ENCODE measurements at regions not wholly inside any gene's neighbourhood (a gene's known extent, or its start where the extent isn't known, plus 50 kb on each side); places are given as distances from the start of the nearest gene placed in this dataset.

DNA sequence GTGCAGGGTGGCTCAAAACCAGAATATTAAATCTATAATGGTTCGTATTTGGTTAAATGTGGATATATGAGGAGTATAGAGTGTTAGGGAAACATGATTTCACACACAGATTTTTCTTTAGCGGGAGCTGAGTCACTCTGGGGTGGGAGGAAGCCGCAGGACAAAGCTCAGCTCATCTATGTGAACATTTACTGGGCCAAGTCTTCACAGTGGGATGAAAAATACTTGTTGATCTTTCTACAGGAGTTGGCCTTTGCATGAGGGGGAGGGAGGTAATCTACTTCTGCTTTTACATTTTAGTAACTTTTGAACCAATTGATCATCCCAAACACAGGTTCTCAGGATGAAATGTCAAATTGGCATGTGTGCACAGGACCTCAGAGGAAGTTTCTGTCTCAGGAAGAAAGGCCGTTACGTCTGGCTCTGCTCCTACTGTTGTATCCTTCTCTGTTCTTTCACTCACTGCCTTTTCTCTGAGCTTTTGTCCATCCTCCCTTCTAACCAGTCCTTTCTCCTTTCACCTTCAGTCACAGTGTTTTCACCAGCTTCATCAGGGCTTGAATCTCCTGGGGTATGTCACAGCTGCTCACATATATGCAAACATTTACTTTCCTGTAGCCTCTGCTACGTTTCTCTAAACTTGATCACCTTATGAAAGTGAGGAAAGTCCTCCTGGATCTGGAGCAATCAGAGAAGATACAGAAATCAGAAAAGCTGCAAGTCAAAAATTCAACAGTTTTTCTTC, 943.3 kb upstream of the FANCL start:
- no peak overlapping the region for H3K9ac ChIP-seq (ENCODE audit: low read length)
- no peaks in the 10 kb centered on the region for H3F3A ChIP-seq (ENCODE audit: insufficient read depth, low read length)
- DNase-seq, result no peak
- H2AFZ ChIP-seq (ENCODE audit: low read length), result no peak overlapping the region
- no peaks in the 10 kb centered on the region for H3K27me3 ChIP-seq (replicated peaks; ENCODE audit: insufficient read depth, low read length)
- no peak overlapping the region for H3K27ac ChIP-seq (ENCODE audit: low read length)
- TF ChIP-seq EZH2phosphoT487 (IDR thresholded peaks at IDR 0.05; ENCODE audit: low read length) (no peak), EZH2 (optimal IDR thresholded peaks at IDR 0.05; ENCODE audit: low read depth, low read length) (no peak)
- TF ChIP-seq, protein P1, sequence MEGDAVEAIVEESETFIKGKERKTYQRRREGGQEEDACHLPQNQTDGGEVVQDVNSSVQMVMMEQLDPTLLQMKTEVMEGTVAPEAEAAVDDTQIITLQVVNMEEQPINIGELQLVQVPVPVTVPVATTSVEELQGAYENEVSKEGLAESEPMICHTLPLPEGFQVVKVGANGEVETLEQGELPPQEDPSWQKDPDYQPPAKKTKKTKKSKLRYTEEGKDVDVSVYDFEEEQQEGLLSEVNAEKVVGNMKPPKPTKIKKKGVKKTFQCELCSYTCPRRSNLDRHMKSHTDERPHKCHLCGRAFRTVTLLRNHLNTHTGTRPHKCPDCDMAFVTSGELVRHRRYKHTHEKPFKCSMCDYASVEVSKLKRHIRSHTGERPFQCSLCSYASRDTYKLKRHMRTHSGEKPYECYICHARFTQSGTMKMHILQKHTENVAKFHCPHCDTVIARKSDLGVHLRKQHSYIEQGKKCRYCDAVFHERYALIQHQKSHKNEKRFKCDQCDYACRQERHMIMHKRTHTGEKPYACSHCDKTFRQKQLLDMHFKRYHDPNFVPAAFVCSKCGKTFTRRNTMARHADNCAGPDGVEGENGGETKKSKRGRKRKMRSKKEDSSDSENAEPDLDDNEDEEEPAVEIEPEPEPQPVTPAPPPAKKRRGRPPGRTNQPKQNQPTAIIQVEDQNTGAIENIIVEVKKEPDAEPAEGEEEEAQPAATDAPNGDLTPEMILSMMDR (IDR thresholded peaks at IDR 0.05; ENCODE audit: low read length), result no peak
- no peaks in the 10 kb centered on the region for H3K79me2 ChIP-seq (ENCODE audit: low read length)
- no peak overlapping the region for H3K4me2 ChIP-seq (ENCODE audit: low read depth, low read length)
- no peaks in the 10 kb centered on the region for H3K4me1 ChIP-seq (ENCODE audit: low read length)
- no peaks in the 10 kb centered on the region for H3K9me3 ChIP-seq (replicated peaks; ENCODE audit: insufficient read depth, low read length)
- no peaks in the 10 kb centered on the region for H3K36me3 ChIP-seq (replicated peaks; ENCODE audit: insufficient read depth, low read length)
- H3K4me3 ChIP-seq (ENCODE audit: low read length), result no peak overlapping the region
- H4K20me1 ChIP-seq (ENCODE audit: insufficient read depth, low read length), result no peaks in the 10 kb centered on the region
- H3K9me2 ChIP-seq (replicated peaks; ENCODE audit: insufficient read depth, low read length), result no peaks in the 10 kb centered on the region

DNA sequence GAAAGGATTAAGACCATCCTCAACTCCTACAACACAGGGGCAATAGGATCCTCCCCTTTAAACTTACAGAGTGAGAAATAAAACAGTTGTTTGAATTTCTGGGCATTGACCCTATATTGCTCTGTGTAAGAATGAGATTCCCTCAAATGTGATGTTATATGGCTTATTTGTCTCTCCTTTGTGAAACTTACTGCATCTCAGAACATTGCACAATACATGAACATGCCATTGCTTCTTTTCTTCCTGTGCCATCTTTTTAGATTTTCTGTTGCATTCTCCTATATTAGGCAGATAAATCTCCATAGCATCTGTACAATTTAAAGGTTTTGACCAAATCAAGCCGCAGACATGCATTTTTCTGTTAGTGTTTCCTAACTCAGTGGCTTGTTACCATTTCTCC, 941.9 kb upstream of the FANCL start:
- Histone ChIP-seq H3K4me3 (ENCODE audit: low read length) (no peak overlapping the region), H3K79me2 (ENCODE audit: low read length) (no peaks in the 10 kb centered on the region), H3F3A (ENCODE audit: insufficient read depth, low read length) (no peaks in the 10 kb centered on the region), H3K9me2 (replicated peaks; ENCODE audit: insufficient read depth, low read length) (no peaks in the 10 kb centered on the region), H3K27ac (ENCODE audit: low read length) (no peak overlapping the region), H2AFZ (ENCODE audit: low read length) (no peak overlapping the region), H3K4me2 (ENCODE audit: low read depth, low read length) (no peak overlapping the region), H4K20me1 (ENCODE audit: insufficient read depth, low read length) (no peaks in the 10 kb centered on the region), H3K9ac (ENCODE audit: low read length) (no peak overlapping the region), H3K36me3 (replicated peaks; ENCODE audit: insufficient read depth, low read length) (no peaks in the 10 kb centered on the region), H3K4me1 (ENCODE audit: low read length) (no peaks in the 10 kb centered on the region), H3K27me3 (replicated peaks; ENCODE audit: insufficient read depth, low read length) (no peaks in the 10 kb centered on the region), H3K9me3 (replicated peaks; ENCODE audit: insufficient read depth, low read length) (no peaks in the 10 kb centered on the region)
- TF ChIP-seq EZH2phosphoT487 (IDR thresholded peaks at IDR 0.05; ENCODE audit: low read length) (no peak), EZH2 (optimal IDR thresholded peaks at IDR 0.05; ENCODE audit: low read depth, low read length) (no peak)
- TF ChIP-seq, protein P1 (IDR thresholded peaks at IDR 0.05; ENCODE audit: low read length), result no peak
- DNase-seq, result no peak

DNA sequence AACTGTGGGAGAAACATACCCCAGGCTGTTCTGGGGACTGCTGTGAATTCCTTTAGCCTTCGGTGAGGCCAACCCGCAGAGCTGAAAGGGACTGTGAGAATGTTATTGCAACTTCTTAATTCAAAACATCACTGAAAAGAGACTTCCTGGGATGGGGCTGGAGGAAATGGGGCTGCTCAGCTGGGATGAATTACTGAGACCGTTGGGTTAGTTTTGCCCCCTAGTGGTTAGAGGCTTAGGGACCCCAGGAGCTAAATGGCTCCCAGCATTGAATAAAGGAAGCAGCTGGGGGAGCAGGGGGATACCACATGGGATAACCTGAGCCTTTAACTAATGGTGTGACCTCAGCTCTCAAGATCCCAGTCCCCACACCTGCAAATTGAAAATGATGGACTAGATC, 941.1 kb upstream of the FANCL start:
- no peaks in the 10 kb centered on the region for H4K20me1 ChIP-seq (ENCODE audit: insufficient read depth, low read length)
- no peak overlapping the region for H3K4me3 ChIP-seq (ENCODE audit: low read length)
- no peak for DNase-seq
- H3K36me3 ChIP-seq (replicated peaks; ENCODE audit: insufficient read depth, low read length), result no peaks in the 10 kb centered on the region
- TF ChIP-seq EZH2 (optimal IDR thresholded peaks at IDR 0.05; ENCODE audit: low read depth, low read length), result no peak
- TF ChIP-seq, protein P1 (IDR thresholded peaks at IDR 0.05; ENCODE audit: low read length), result peak; percentile 39
- no peaks in the 10 kb centered on the region for H3K9me3 ChIP-seq (replicated peaks; ENCODE audit: insufficient read depth, low read length)
- H3K9me2 ChIP-seq (replicated peaks; ENCODE audit: insufficient read depth, low read length), result no peaks in the 10 kb centered on the region
- no peaks in the 10 kb centered on the region for H3K4me1 ChIP-seq (ENCODE audit: low read length)
- no peaks in the 10 kb centered on the region for H3K27me3 ChIP-seq (replicated peaks; ENCODE audit: insufficient read depth, low read length)
- no peak overlapping the region for H3K9ac ChIP-seq (ENCODE audit: low read length)
- H2AFZ ChIP-seq (ENCODE audit: low read length), result no peak overlapping the region
- no peaks in the 10 kb centered on the region for H3K79me2 ChIP-seq (ENCODE audit: low read length)
- H3K27ac ChIP-seq (ENCODE audit: low read length), result no peak overlapping the region
- H3K4me2 ChIP-seq (ENCODE audit: low read depth, low read length), result no peak overlapping the region
- no peaks in the 10 kb centered on the region for H3F3A ChIP-seq (ENCODE audit: insufficient read depth, low read length)

Measured in MM.1S (cell line).